Upper lobe of left lung (tissue), 4 donors: ENCODE measurements at regions not wholly inside any gene's neighbourhood (a gene's known extent, or its start where the extent isn't known, plus 50 kb on each side); places are given as distances from the start of the nearest gene placed in this dataset.

Experiments
- POLR2A ChIP-seq, 4 donors: fragments of 450-650 bp; IDR thresholded peaks; one replicate each; pipeline ENCODE4 v1.5.1; 2016 to 2017; ENCODE audit warnings: antibody characterized with exemption in 4 of 4, mild to moderate bottlenecking in 2 of 4
- POLR2AphosphoS5 ChIP-seq, 2 donors: sonication (generic); formaldehyde crosslinking; IDR thresholded peaks; one replicate each; pipeline ENCODE4 v1.5.1; 2017; ENCODE audit warnings: antibody characterized with exemption in 2 of 2
- TF ChIP-seq, protein P1 (sequence below), 6 experiments: fragments of 450-650 bp in 4 of 6; fragments of 200-600 bp in 2 of 6; sonication (generic) in 2 of 6; IDR thresholded peaks; one replicate each; pipeline ENCODE4 v1.5.1; 2016 to 2019; ENCODE audit warnings: antibody characterized with exemption in 6 of 6

GRCh38 chr10:110366635-110367034, 61.9 kb upstream of the SMNDC1 start:
- TF ChIP-seq, protein P1, sequence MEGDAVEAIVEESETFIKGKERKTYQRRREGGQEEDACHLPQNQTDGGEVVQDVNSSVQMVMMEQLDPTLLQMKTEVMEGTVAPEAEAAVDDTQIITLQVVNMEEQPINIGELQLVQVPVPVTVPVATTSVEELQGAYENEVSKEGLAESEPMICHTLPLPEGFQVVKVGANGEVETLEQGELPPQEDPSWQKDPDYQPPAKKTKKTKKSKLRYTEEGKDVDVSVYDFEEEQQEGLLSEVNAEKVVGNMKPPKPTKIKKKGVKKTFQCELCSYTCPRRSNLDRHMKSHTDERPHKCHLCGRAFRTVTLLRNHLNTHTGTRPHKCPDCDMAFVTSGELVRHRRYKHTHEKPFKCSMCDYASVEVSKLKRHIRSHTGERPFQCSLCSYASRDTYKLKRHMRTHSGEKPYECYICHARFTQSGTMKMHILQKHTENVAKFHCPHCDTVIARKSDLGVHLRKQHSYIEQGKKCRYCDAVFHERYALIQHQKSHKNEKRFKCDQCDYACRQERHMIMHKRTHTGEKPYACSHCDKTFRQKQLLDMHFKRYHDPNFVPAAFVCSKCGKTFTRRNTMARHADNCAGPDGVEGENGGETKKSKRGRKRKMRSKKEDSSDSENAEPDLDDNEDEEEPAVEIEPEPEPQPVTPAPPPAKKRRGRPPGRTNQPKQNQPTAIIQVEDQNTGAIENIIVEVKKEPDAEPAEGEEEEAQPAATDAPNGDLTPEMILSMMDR (IDR thresholded peaks at IDR 0.05) = no peak
- no peak for TF ChIP-seq POLR2A (IDR thresholded peaks at IDR 0.05)
- TF ChIP-seq POLR2AphosphoS5 (IDR thresholded peaks at IDR 0.05) = no peak
